ENCODE measurements at regions not wholly inside any gene's neighbourhood (a gene's known extent, or its start where the extent isn't known, plus 50 kb on each side); places are given as distances from the start of the nearest gene placed in this dataset.

GRCh38 chr13:38103851-38104250 lies 234.3 kb upstream of the TRPC4 start:
- DNase-seq (no peak), ATAC-seq (ENCODE audit: poor library complexity) (no peak)
- Mint-ChIP-seq H3K27me3 (no peaks in the 10 kb centered on the region), H3K36me3 (ENCODE audit: low read depth) (no peaks in the 10 kb centered on the region), H3K27ac (no peak overlapping the region), H3K9me3 (peaks cover 20% of the 10 kb centered on the region), H3K4me1 (ENCODE audit: low read depth) (no peaks in the 10 kb centered on the region), H3K4me3 (no peak overlapping the region)
- no peaks in the 10 kb centered on the region for H3K27me3 ChIP-seq (ENCODE audit: control insufficient read depth in 1 of 2, insufficient read depth in 2 of 2, low read length in 2 of 2)
- H3K4me3 ChIP-seq (ENCODE audit: low read length): no peak overlapping the region
- POLR2A ChIA-PET: no interaction called here
- H3K27ac ChIP-seq (ENCODE audit: low read depth in 1 of 2, low read length in 2 of 2): no peak overlapping the region
- no peaks in the 10 kb centered on the region for H3K4me1 ChIP-seq (ENCODE audit: insufficient read depth, low read length)
- H3K9me3 ChIP-seq (ENCODE audit: control insufficient read depth in 1 of 2, insufficient read depth in 1 of 2, low read length in 2 of 2): peaks cover 0 to 6% of the 10 kb centered on the region in 2 experiments
- CTCF ChIA-PET: no interaction called here
- no peak for TF ChIP-seq CTCF (IDR thresholded peaks at IDR 0.05)
- intact Hi-C loops (cut with DNase I, micrococcal nuclease): no loop called here
- no peaks in the 10 kb centered on the region for H3K36me3 ChIP-seq (ENCODE audit: insufficient read depth, low read length)

- no peak overlapping the region for H3K4me3 ChIP-seq (ENCODE audit: low read length)
- no peaks in the 10 kb centered on the region for H3K36me3 ChIP-seq (ENCODE audit: insufficient read depth, low read length)
- no peaks in the 10 kb centered on the region for H3K4me1 ChIP-seq (ENCODE audit: insufficient read depth, low read length)
- no peaks in the 10 kb centered on the region for H3K4me1 Mint-ChIP-seq (ENCODE audit: low read depth)
- no peak for DNase-seq
- H3K36me3 Mint-ChIP-seq (ENCODE audit: low read depth): no peaks in the 10 kb centered on the region
- no peak overlapping the region for H3K27ac Mint-ChIP-seq
- ATAC-seq (ENCODE audit: poor library complexity): no peak
- no peak for TF ChIP-seq CTCF (IDR thresholded peaks at IDR 0.05)
- H3K9me3 Mint-ChIP-seq: peaks cover 2% of the 10 kb centered on the region
- H3K27ac ChIP-seq (ENCODE audit: low read depth in 1 of 2, low read length in 2 of 2): no peak overlapping the region
- H3K9me3 ChIP-seq (ENCODE audit: control insufficient read depth in 1 of 2, insufficient read depth in 1 of 2, low read length in 2 of 2): peaks cover 0 to 6% of the 10 kb centered on the region in 2 experiments
- ChIA-PET CTCF (no interaction called here), POLR2A (no interaction called here)
- no peaks in the 10 kb centered on the region for H3K27me3 Mint-ChIP-seq
- intact Hi-C loops (cut with DNase I, micrococcal nuclease): no loop called here
- no peak overlapping the region for H3K4me3 Mint-ChIP-seq
- H3K27me3 ChIP-seq (ENCODE audit: control insufficient read depth in 1 of 2, insufficient read depth in 2 of 2, low read length in 2 of 2): no peaks in the 10 kb centered on the region
Observed at GRCh38 chr13:38099751-38100150, 230.2 kb upstream of the TRPC4 start.

GRCh38 chr13:38093425-38093824 lies 223.9 kb upstream of the TRPC4 start:
- ChIA-PET CTCF (no interaction called here), POLR2A (interaction anchor here (0.5 kb wide), 1 partner anchor 340 kb away, joined by 3 read pairs; no protein-coding TSS in a partner anchor)
- Mint-ChIP-seq H3K4me3 (no peak overlapping the region), H3K4me1 (ENCODE audit: low read depth) (no peaks in the 10 kb centered on the region), H3K27ac (no peak overlapping the region), H3K27me3 (no peaks in the 10 kb centered on the region), H3K36me3 (ENCODE audit: low read depth) (no peaks in the 10 kb centered on the region), H3K9me3 (no peaks in the 10 kb centered on the region)
- no peaks in the 10 kb centered on the region for H3K4me1 ChIP-seq (ENCODE audit: insufficient read depth, low read length)
- H3K27ac ChIP-seq (ENCODE audit: low read depth in 1 of 2, low read length in 2 of 2): no peak overlapping the region
- intact Hi-C loops (cut with DNase I, micrococcal nuclease): no loop called here
- no peak overlapping the region for H3K4me3 ChIP-seq (ENCODE audit: low read length)
- no peaks in the 10 kb centered on the region for H3K36me3 ChIP-seq (ENCODE audit: insufficient read depth, low read length)
- no peaks in the 10 kb centered on the region for H3K9me3 ChIP-seq (ENCODE audit: control insufficient read depth in 1 of 2, insufficient read depth in 1 of 2, low read length in 2 of 2)
- H3K27me3 ChIP-seq (ENCODE audit: control insufficient read depth in 1 of 2, insufficient read depth in 2 of 2, low read length in 2 of 2): no peaks in the 10 kb centered on the region
- DNase-seq (no peak), ATAC-seq (ENCODE audit: poor library complexity) (no peak)
- no peak for TF ChIP-seq CTCF (IDR thresholded peaks at IDR 0.05)

Measured in CD4-positive, alpha-beta T cell (primary cell).